HG03025 (cell line): ENCODE measurements at regions not wholly inside any gene's neighbourhood (a gene's known extent, or its start where the extent isn't known, plus 50 kb on each side); places are given as distances from the start of the nearest gene placed in this dataset.
"Not testable (repeated sequence)": the region's sequence is repeated elsewhere in the genome, so short reads cannot be mapped to it uniquely, and the experiment has no call there.

ENCODE experiments used
- ATAC-seq: cut with Tn5 transposase; IDR thresholded peaks from one replicate; pipeline ENCODE4 v1.9.1; 2021; ENCODE audit warnings: mild to moderate bottlenecking, moderate library complexity; ENCODE audit not compliant: unreplicated experiment, low FRiP score

- ATAC-seq, result no peak
These were observed 261.2 kb downstream of the EIPR1 start for GRCh38 chr2:3116371-3116770.

DNA sequence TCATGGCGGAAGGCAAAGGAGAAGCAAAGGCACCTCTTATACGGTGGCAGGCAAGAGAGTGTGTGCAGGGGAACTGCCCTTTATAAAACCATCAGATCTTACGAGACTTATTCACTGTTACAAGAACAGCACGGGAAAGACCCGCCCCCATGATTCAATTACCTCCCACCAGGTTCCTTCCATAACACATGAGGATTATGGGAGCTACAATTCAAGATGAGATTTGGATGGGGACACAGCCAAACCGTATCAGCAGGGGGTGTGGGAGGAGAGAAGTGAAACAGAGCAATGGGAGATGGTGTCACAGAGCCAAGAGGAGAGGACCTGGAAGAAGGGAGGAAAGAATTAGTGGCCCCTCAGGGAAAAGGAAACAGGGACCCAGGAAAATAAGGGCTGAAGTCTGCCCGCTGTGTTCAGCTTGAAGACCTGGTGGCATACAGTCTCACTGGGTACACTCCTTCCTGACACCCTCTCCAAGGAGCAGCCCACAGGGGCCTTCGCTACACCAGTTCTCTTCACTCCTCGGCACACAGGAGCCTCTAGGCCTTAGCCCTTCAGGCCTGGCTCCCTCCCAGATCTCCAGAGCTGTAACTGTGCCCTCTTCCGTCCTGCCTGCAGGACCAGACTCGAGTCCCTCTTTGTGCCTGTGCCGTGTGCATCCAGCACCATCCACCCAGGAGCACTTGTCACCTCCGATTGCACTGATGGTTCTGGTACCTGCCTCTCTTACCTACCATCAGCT, 262.1 kb downstream of the EIPR1 start:
- no peak for ATAC-seq

GRCh38 chr2:3114406-3115185, 263.0 kb downstream of the EIPR1 start:
- no peak for ATAC-seq

DNA sequence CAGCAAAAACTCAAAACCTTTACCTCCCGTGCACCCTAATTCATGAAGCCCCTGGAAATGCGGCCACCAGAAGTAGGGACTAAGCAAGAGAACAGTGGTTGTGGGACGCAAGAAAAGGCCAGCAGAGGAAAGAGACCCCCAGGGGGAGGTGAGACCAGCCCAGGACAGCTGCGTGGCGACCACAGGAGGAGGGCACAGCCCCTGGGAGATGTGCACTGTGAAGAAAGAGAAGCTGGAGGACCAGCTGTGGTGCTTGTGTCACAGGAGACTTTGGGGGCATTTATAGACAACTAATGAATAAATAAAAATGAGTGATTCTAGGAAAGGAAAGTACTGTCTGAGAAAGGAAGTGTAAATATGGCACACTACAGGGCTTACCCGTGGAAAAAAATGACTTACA, 263.8 kb downstream of the EIPR1 start:
- ATAC-seq, result no peak

- no peak for ATAC-seq
These were observed 264.5 kb downstream of the EIPR1 start for GRCh38 chr2:3113122-3113521.

GRCh38 chr2:3112553-3112952, 265.1 kb downstream of the EIPR1 start:
- no peak for ATAC-seq

GRCh38 chr2:3112131-3112530, 265.5 kb downstream of the EIPR1 start:
- no peak for ATAC-seq

- ATAC-seq, result no peak
These were observed 266.5 kb downstream of the EIPR1 start for GRCh38 chr2:3110994-3111666.

DNA sequence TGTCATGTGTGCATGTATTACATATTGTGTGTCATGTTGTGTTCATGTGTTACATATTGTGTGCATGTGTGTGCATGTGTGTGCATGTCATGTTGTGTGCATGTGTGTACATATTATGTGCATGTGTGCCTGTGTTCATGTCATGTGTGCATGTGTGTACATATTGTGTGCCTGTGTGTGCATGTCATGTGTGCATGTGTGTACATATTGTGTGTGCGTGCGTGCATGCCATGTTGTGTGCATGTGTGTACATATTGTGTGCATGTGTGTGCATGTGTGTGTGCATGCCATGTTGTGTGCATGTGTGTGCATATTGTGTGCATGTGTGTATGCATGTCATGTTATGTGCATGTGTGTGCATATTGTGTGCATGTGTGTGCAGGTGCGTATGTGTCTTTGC, 267.1 kb downstream of the EIPR1 start:
- no peak for ATAC-seq

DNA sequence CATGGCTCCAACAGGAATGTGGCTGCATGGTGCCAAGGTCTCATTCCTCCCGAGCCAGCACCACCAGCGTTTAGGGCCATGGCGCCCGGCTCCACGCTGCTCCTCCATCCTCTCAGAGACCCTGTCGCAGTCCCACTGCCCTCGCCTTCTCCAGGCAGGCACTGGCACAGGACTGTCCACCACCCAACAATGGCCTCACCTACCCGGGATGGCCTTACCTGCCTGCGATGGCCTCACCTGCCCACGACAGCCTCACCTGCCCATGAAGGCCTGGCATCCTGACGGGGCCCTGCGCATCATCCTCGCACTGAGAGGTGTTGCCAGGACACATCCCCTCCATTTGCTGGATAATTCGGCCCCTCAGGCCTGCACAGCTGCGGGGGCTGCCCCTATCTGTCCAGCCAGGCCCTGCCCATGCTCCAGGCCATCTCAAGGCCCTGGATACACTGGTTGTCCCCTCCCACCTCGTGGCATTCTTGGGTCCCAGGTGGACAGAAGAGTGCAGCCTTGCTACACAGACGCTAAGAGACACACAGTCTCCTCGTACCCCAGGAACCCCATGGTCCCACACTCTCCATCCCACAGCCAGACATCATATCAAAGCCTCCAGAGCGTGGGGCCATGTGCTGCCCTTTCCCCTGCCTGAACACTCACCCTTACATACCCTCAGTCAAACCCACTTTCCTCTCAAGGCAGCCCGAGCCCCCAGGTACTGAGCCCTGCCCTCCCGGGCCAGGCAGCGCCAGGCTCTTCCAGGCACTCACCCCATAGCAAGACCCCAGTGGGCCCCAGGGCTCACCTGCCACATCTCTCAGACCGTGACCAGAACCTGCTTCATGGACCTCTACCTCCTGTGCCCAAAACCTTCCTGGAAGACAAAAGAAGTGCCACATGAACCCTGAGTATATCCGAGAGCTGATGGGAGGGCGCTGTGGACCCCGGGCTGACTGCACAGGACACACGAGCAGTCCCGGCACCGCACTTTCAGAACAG, 268.6 kb downstream of the EIPR1 start:
- ATAC-seq, result no peak

- ATAC-seq, result no peak
These were observed 269.5 kb downstream of the EIPR1 start for GRCh38 chr2:3108105-3108504.

DNA sequence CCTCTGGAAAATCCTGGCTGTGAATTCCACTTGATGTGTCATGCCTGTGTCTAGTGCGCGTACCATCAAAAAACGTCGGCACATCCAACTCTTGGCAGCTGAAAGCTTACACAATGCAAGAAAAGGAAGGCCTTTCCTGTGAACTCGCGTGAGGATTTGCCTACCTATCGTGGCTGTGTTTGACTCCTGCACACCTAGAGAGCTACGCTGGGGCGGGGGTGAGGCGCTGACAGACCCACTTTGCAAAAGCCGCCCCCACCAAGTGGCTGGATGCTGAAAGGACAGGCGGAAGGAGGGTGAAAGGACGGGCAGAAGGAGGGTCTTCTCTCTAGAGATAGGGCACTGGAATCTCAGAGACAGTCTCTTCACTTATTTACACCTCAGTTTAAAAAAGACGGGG, 270.1 kb downstream of the EIPR1 start:
- no peak for ATAC-seq

DNA sequence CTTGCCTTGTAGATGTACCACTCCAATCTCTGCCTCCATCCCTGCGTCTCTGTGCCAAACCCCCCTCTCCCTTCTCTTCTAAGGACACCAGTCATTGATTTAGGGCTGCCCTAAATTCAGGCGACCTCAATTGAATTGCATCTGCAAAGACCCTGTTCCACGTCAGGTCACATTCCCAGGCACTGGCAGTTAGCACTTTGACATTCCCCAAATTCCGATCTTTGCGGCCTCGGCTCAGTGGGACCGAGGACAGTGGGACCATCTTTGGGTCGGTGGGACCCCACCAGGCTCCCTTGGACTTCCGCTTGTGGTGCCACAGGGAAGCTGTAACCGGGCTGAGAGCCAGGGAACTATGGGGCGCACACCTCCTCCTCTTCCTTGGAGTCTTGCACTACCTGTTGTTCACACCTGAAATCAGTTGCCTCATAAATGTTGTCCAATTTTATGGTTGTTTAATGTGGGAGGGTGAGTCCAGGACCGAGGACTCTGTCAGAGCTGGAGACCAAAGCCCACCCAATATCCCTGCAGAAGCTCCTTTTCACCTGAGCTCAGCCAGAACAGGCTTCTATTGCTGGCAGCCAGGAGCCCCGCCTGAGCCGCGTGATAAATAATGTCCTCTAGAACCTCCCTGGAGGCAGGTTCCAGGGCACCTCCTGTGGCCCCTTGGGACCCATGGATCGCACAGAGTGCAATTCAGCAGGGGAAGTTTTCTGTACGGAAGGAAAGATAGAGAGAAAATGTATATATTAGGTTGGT, 271.6 kb downstream of the EIPR1 start:
- no peak for ATAC-seq

GRCh38 chr2:3104958-3105813, 272.4 kb downstream of the EIPR1 start:
- not testable (repeated sequence) for ATAC-seq

GRCh38 chr2:3104261-3104660, 273.4 kb downstream of the EIPR1 start:
- ATAC-seq, result no peak

GRCh38 chr2:3102922-3103569, 274.6 kb downstream of the EIPR1 start:
- ATAC-seq, result no peak

- ATAC-seq, result no peak
These were observed 275.3 kb downstream of the EIPR1 start for GRCh38 chr2:3102081-3102921.
